Breast epithelium (tissue), 3 donors: ENCODE measurements at regions not wholly inside any gene's neighbourhood (a gene's known extent, or its start where the extent isn't known, plus 50 kb on each side); places are given as distances from the start of the nearest gene placed in this dataset.

ENCODE experiments used
- POLR2AphosphoS5 ChIP-seq, 3 donors: sonication (generic); formaldehyde crosslinking; IDR thresholded peaks; one replicate each; pipeline ENCODE4 v1.6.1; 2017; ENCODE audit warnings: antibody characterized with exemption in 3 of 3
- TF ChIP-seq, protein P1 (sequence below), 3 donors: fragments of 450-650 bp; IDR thresholded peaks; one replicate each; pipeline ENCODE4 v1.5.1; 2016 to 2017; ENCODE audit warnings: antibody characterized with exemption in 3 of 3, mild to moderate bottlenecking in 3 of 3, moderate library complexity in 3 of 3

DNA sequence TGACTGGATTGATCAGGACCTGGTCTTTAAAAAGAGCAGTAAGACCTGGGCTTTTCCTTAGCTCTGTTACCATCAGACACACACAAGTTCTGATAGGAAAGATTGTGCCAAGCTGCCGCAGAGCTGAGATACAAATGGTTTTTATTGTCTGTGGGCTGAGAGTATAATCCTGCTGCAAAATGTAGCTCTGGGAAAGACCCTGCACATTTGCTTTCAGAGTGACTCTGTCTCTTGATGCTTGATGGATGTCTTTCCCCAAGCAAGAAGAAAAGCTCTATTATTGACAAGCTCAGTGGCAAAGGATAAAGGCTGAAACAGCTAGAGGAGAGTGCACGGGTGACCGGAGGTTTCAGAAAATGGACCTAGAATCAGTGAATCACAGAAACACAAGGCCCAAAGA, 95.3 kb upstream of the PARD3B start:
- TF ChIP-seq, protein P1, sequence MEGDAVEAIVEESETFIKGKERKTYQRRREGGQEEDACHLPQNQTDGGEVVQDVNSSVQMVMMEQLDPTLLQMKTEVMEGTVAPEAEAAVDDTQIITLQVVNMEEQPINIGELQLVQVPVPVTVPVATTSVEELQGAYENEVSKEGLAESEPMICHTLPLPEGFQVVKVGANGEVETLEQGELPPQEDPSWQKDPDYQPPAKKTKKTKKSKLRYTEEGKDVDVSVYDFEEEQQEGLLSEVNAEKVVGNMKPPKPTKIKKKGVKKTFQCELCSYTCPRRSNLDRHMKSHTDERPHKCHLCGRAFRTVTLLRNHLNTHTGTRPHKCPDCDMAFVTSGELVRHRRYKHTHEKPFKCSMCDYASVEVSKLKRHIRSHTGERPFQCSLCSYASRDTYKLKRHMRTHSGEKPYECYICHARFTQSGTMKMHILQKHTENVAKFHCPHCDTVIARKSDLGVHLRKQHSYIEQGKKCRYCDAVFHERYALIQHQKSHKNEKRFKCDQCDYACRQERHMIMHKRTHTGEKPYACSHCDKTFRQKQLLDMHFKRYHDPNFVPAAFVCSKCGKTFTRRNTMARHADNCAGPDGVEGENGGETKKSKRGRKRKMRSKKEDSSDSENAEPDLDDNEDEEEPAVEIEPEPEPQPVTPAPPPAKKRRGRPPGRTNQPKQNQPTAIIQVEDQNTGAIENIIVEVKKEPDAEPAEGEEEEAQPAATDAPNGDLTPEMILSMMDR (IDR thresholded peaks at IDR 0.05) = no peak
- no peak for TF ChIP-seq POLR2AphosphoS5 (IDR thresholded peaks at IDR 0.05)
